ENCODE measurements at regions not wholly inside any gene's neighbourhood (a gene's known extent, or its start where the extent isn't known, plus 50 kb on each side); places are given as distances from the start of the nearest gene placed in this dataset.

DNA sequence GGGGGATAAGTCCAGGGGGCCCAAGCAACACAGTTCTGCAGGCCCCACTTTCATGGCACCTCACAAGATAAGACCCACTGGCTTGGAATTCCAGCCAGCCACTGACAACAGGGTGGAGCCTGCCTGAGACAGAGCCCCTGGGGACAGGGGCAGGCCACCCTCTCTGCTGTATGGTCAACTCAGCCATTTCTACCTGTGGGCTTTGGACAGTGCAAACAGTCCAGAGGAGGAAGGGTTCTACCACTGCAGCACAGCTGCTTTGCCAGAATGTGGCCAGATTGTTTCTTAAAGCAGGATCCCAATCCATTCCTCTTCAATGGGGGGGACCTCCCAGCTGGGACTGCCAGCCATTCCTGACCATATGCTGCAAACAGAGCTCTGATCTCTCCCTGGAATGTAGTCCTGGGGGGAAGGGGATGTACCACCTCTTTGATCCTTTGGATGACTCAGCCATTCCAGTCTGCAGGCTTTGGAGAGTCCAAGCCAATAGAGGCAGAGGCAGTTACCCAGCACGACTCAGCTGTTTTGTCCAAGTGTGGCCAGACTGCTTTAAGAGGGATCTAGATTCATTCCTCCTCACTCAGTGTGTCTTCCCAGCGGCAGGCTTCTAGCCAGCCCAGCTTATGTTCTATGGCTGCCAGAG, 842.2 kb downstream of the EPHA7 start:
- no peaks in the 10 kb centered on the region for H3K27me3 ChIP-seq (ENCODE audit: control insufficient read depth in 3 of 3, insufficient read depth in 3 of 3, low read length in 2 of 3)
- DNase-seq (no peak), ATAC-seq (ENCODE audit: insufficient read depth, low FRiP score) (no peak)
- no peaks in the 10 kb centered on the region for H3K4me1 ChIP-seq (ENCODE audit: control insufficient read depth in 5 of 5, insufficient read depth in 5 of 5, low read length in 5 of 5)
- H3K4me3 ChIP-seq, result no peak overlapping the region
- H3K27ac ChIP-seq (ENCODE audit: low read depth in 1 of 2, low read length in 1 of 2), result no peak overlapping the region
- 86 to 88% methylated on average over 2 of the region's 2 CpGs for WGBS, 2 donors
- H3K36me3 ChIP-seq (ENCODE audit: control insufficient read depth in 4 of 4, insufficient read depth in 4 of 4, low read length in 4 of 4), result no peaks in the 10 kb centered on the region
- TF ChIP-seq, protein P1, sequence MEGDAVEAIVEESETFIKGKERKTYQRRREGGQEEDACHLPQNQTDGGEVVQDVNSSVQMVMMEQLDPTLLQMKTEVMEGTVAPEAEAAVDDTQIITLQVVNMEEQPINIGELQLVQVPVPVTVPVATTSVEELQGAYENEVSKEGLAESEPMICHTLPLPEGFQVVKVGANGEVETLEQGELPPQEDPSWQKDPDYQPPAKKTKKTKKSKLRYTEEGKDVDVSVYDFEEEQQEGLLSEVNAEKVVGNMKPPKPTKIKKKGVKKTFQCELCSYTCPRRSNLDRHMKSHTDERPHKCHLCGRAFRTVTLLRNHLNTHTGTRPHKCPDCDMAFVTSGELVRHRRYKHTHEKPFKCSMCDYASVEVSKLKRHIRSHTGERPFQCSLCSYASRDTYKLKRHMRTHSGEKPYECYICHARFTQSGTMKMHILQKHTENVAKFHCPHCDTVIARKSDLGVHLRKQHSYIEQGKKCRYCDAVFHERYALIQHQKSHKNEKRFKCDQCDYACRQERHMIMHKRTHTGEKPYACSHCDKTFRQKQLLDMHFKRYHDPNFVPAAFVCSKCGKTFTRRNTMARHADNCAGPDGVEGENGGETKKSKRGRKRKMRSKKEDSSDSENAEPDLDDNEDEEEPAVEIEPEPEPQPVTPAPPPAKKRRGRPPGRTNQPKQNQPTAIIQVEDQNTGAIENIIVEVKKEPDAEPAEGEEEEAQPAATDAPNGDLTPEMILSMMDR (IDR thresholded peaks at IDR 0.05; ENCODE audit: control extremely low read depth, extremely low read depth), result no peak
- H3K9me3 ChIP-seq (ENCODE audit: control insufficient read depth in 4 of 4, insufficient read depth in 3 of 4, low read length in 3 of 4), result peaks cover 0 to 12% (median 5%) of the 10 kb centered on the region in 4 donors
- no peak overlapping the region for H3K9ac ChIP-seq (ENCODE audit: insufficient read depth in 1 of 2, low read length in 2 of 2)

DNA sequence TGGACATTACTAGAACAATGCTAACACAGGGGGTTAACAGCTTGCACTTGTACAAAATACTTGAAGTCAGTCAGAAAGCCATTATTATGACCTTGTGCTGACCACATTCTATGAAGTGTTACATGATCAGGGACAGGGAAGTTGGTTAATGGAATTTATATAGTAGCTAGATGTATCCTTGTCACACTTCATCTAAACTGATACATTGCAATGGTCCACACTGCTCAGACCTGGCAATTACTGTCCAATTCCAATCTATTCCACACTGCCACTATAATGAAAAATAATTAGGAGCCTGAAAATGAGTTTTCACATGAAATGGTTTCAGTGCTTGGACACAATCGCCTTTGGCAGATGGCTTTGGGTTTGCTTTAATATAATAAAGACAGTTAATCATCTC, 850.8 kb downstream of the EPHA7 start:
- H3K4me1 ChIP-seq (ENCODE audit: control insufficient read depth in 5 of 5, insufficient read depth in 5 of 5, low read length in 5 of 5), result peaks cover 0 to 11% (median 0%) of the 10 kb centered on the region in 5 donors
- H3K9ac ChIP-seq (ENCODE audit: insufficient read depth in 1 of 2, low read length in 2 of 2), result no peak overlapping the region
- H3K27ac ChIP-seq (ENCODE audit: low read depth in 1 of 2, low read length in 1 of 2), result no peak overlapping the region
- ATAC-seq (ENCODE audit: insufficient read depth, low FRiP score) (no peak), DNase-seq (peak; percentile 16 to 85 (median 77))
- no peak overlapping the region for H3K4me3 ChIP-seq
- H3K9me3 ChIP-seq (ENCODE audit: control insufficient read depth in 4 of 4, insufficient read depth in 3 of 4, low read length in 3 of 4), result no peaks in the 10 kb centered on the region
- H3K36me3 ChIP-seq (ENCODE audit: control insufficient read depth in 4 of 4, insufficient read depth in 4 of 4, low read length in 4 of 4), result no peaks in the 10 kb centered on the region
- TF ChIP-seq, protein P1 (IDR thresholded peaks at IDR 0.05; ENCODE audit: control extremely low read depth, extremely low read depth), result no peak
- H3K27me3 ChIP-seq (ENCODE audit: control insufficient read depth in 3 of 3, insufficient read depth in 3 of 3, low read length in 2 of 3), result no peaks in the 10 kb centered on the region
- WGBS, 2 donors, result 75 to 78% methylated on average over 1 of the region's 1 CpG

DNA sequence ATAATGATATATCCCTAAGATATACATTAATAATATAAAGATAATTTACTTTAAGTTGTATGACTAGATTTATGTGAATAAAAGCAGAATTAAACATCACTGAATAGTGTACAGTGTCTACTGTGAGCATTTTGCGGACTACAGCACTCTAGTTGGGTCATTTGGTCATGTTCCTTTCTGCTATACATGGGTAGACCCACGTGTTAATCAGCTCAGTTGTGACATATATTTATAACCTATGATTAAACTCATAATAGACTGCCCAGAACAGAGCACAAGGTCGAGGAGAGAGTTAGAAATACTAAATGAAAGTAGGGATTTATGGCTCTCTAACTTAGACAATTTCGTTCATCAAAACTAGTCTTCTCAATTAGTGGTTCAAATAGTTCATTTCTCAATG, 852.7 kb downstream of the EPHA7 start:
- Histone ChIP-seq H3K27me3 (ENCODE audit: control insufficient read depth in 3 of 3, insufficient read depth in 3 of 3, low read length in 2 of 3) (no peaks in the 10 kb centered on the region), H3K9me3 (ENCODE audit: control insufficient read depth in 4 of 4, insufficient read depth in 3 of 4, low read length in 3 of 4) (no peaks in the 10 kb centered on the region), H3K9ac (ENCODE audit: insufficient read depth in 1 of 2, low read length in 2 of 2) (no peak overlapping the region), H3K4me1 (ENCODE audit: control insufficient read depth in 5 of 5, insufficient read depth in 5 of 5, low read length in 5 of 5) (peaks cover 0 to 11% (median 0%) of the 10 kb centered on the region in 5 donors), H3K36me3 (ENCODE audit: control insufficient read depth in 4 of 4, insufficient read depth in 4 of 4, low read length in 4 of 4) (no peaks in the 10 kb centered on the region), H3K4me3 (no peak overlapping the region), H3K27ac (ENCODE audit: low read depth in 1 of 2, low read length in 1 of 2) (no peak overlapping the region)
- TF ChIP-seq, protein P1 (IDR thresholded peaks at IDR 0.05; ENCODE audit: control extremely low read depth, extremely low read depth), result no peak
- 65 to 74% methylated on average over 4 of the region's 4 CpGs for WGBS, 2 donors
- ATAC-seq (ENCODE audit: insufficient read depth, low FRiP score), result no peak
- DNase-seq, result no peak

DNA sequence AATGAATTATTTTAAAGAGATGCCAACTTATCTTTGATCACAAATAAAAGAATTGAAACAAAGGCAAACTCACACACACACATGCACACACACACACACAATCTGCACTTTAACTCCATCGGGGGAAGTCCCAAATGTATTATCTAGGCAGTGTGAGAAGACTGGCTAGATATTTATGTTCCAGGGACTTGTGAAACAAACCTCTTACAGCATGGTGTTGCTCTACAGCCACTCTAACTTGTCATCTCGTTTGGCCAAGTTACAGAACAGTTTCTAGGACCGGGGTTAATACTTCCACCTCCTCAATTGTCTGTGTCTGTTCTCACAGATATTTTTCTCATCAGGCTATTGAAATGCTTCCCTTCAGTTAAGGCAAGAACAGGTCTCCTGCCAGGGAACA, 855.0 kb downstream of the EPHA7 start:
- Histone ChIP-seq H3K9me3 (ENCODE audit: control insufficient read depth in 4 of 4, insufficient read depth in 3 of 4, low read length in 3 of 4) (no peaks in the 10 kb centered on the region), H3K9ac (ENCODE audit: insufficient read depth in 1 of 2, low read length in 2 of 2) (no peak overlapping the region), H3K27me3 (ENCODE audit: control insufficient read depth in 3 of 3, insufficient read depth in 3 of 3, low read length in 2 of 3) (no peaks in the 10 kb centered on the region), H3K4me1 (ENCODE audit: control insufficient read depth in 5 of 5, insufficient read depth in 5 of 5, low read length in 5 of 5) (peaks cover 0 to 11% (median 0%) of the 10 kb centered on the region in 5 donors), H3K36me3 (ENCODE audit: control insufficient read depth in 4 of 4, insufficient read depth in 4 of 4, low read length in 4 of 4) (no peaks in the 10 kb centered on the region), H3K4me3 (no peak overlapping the region), H3K27ac (ENCODE audit: low read depth in 1 of 2, low read length in 1 of 2) (no peak overlapping the region)
- ATAC-seq (ENCODE audit: insufficient read depth, low FRiP score) (no peak), DNase-seq (peak in 2 of 3 donors; percentile 29 to 59)
- 52 to 65% methylated on average over 3 of the region's 3 CpGs for WGBS, 2 donors
- TF ChIP-seq, protein P1 (IDR thresholded peaks at IDR 0.05; ENCODE audit: control extremely low read depth, extremely low read depth), result no peak

Data from lung (tissue), 11 donors.